ENCODE measurements at regions not wholly inside any gene's neighbourhood (a gene's known extent, or its start where the extent isn't known, plus 50 kb on each side); places are given as distances from the start of the nearest gene placed in this dataset.

- H3K36me3 Mint-ChIP-seq (ENCODE audit: insufficient read depth in 1 of 3, low read depth in 3 of 3): peaks cover 0 to 5% (median 0%) of the 10 kb centered on the region in 3 experiments; a peak in 1 of 7 replicates
- Histone ChIP-seq H4K5ac (ENCODE audit: insufficient read length, low read depth, low read length) (no peak overlapping the region), H3K27me3 (ENCODE audit: insufficient read depth, low read length) (no peaks in the 10 kb centered on the region), H2BK12ac (ENCODE audit: insufficient read length, low read depth, low read length) (no peak overlapping the region), H3K23ac (ENCODE audit: insufficient read length, low read depth, low read length) (no peak overlapping the region), H2BK20ac (ENCODE audit: low read depth, low read length, poor library complexity, severe bottlenecking) (no peak overlapping the region), H4K20me1 (ENCODE audit: control insufficient read depth, insufficient read depth, insufficient read length) (no peaks in the 10 kb centered on the region), H4K91ac (ENCODE audit: insufficient read length, low read depth, low read length) (no peak overlapping the region), H2BK15ac (ENCODE audit: low read depth, low read length) (no peak overlapping the region), H2BK5ac (ENCODE audit: insufficient read length, low read length) (no peak overlapping the region), H3K9ac (ENCODE audit: extremely low read depth, insufficient read length, low read length) (no peak overlapping the region), H3K27ac (ENCODE audit: insufficient read length, low read depth, low read length) (no peak overlapping the region), H2AK5ac (ENCODE audit: insufficient read length, low read length) (no peak overlapping the region), H3K4ac (ENCODE audit: low read depth, low read length) (no peak overlapping the region), H4K8ac (replicated peaks; ENCODE audit: insufficient read length, low read depth, low read length) (no peak overlapping the region), H2AFZ (ENCODE audit: low read length) (no peak overlapping the region), H3K18ac (ENCODE audit: insufficient read length, low read depth, low read length) (no peak overlapping the region), H3K14ac (ENCODE audit: insufficient read depth, low read length) (no peak overlapping the region), H3K79me1 (ENCODE audit: insufficient read depth, low read depth, low read length, poor library complexity, severe bottlenecking) (no peaks in the 10 kb centered on the region), H3K4me2 (ENCODE audit: insufficient read depth, insufficient read length, low read length) (no peak overlapping the region), H2BK120ac (ENCODE audit: low read depth, low read length, poor library complexity, severe bottlenecking) (no peak overlapping the region), H3T11ph (ENCODE audit: low read length) (no peak overlapping the region), H3K23me2 (ENCODE audit: insufficient read length, low read depth, low read length, poor library complexity, severe bottlenecking) (no peaks in the 10 kb centered on the region), H3K4me1 (ENCODE audit: insufficient read depth, low read length) (no peaks in the 10 kb centered on the region), H3K79me2 (ENCODE audit: insufficient read depth, low read length) (no peaks in the 10 kb centered on the region), H3K56ac (ENCODE audit: insufficient read length, low read depth, low read length) (no peak overlapping the region), H3K9me3 (ENCODE audit: control insufficient read depth, low read depth, low read length) (no peaks in the 10 kb centered on the region)
- no peaks in the 10 kb centered on the region; a peak in 2 of 5 replicates for H3K9me3 Mint-ChIP-seq
- peak; percentile 38 for DNase-seq
- WGBS (ENCODE audit: extremely low coverage, insufficient read length, low lambda C conversion rate): no CpG with 5 or more reads among the region's 6 CpGs
- H3K4me1 Mint-ChIP-seq: no peaks in the 10 kb centered on the region; a peak in 1 of 4 replicates
- H3K27me3 Mint-ChIP-seq (ENCODE audit: low read depth): no peaks in the 10 kb centered on the region
- TF ChIP-seq CTCF (conservative IDR thresholded peaks at IDR 0.05): peak; percentile 59
- H3K27ac Mint-ChIP-seq: no peak overlapping the region
- H3K4me3 Mint-ChIP-seq: no peak overlapping the region
Measured at GRCh38 chr6:121791396-121792315, 356.2 kb downstream of the GJA1 start.

All from H9 (cell line).